ENCODE measurements at regions not wholly inside any gene's neighbourhood (a gene's known extent, or its start where the extent isn't known, plus 50 kb on each side); places are given as distances from the start of the nearest gene placed in this dataset.
A peak's percentile ranks its signal among the peaks of the same experiment; 100 is the strongest.

- Histone ChIP-seq H3K4me3 (no peak overlapping the region), H3K27ac (no peak overlapping the region)
- no peak for DNase-seq (ENCODE audit: low spot score)
- no peak for TF ChIP-seq CTCF (IDR thresholded peaks at IDR 0.05)
These were observed 190.3 kb upstream of the CDKN3 start for GRCh38 chr14:54206516-54206915.

DNA sequence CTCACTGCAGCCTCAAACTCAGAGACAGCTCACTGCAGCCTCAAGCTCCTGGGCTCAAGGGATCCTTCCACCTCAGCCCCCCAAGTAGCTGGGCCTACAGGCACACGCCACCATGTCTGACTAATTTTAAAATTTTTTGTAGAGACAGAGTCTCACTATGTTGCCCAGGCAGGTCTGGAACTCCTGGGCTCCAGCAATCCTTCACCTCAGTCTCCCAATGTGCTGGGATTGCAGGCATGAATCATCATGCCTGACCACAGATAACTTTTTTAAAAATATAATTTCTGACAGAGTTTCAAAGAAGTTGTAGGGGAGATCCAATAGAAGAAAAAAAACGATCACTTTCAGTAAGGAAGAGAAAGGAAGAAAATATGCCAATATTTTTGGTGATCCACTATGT, 189.7 kb upstream of the CDKN3 start:
- H3K27ac ChIP-seq = no peak overlapping the region
- no peak for DNase-seq (ENCODE audit: low spot score)
- TF ChIP-seq CTCF (IDR thresholded peaks at IDR 0.05) = no peak

DNA sequence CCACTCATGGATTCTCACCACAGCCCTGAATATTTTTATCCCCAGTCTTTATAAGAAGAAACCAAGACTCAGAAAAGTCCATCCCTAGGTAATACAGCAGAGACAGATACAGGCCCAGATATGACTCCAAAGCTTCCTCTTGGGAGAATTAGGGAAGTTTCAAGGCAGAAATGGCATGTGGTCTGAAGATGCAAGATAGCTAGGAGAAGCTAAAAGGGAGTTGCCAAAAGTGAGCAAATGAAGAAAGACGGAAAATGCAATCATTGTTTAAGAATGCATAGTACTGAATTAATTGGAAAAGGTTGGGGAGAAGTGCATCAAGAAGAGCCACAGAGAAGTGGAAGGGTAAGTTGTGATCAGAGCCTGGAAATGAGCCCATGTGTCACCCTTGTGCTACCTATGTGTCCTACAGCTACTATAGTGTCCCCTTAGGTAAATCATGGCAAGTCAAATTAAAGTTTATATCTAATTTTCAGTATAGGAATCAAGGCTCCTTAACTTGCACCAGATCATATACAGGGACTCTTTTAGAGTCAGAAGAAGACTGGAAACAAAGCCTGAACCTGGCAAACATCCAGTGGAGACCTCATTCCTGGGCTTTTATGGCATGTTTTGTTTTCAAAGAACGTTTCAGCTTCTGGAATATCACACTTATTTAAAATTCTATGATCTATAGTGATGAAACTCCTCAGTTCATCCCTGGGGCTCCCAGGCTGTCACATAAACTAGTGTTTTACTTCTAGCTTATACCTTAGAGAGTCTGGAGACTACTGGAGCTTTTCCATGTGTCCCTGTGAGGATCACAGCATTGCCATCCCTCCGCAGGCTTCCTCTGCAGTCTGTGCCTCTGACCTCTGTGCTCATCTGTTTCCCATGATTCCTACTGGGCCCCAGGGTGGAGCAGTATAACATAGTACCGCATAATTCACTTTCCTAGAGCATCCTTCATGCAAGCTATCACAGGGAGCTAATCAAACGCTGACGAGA, 189.0 kb upstream of the CDKN3 start:
- Histone ChIP-seq H3K4me3 (no peak overlapping the region), H3K27ac (no peak overlapping the region)
- no peak for DNase-seq (ENCODE audit: low spot score)
- TF ChIP-seq CTCF (IDR thresholded peaks at IDR 0.05) = no peak

More for the DNA sequence above, 189.7 kb upstream of the CDKN3 start:
- H3K4me3 ChIP-seq = no peak overlapping the region

GRCh38 chr14:54208751-54209150, 188.1 kb upstream of the CDKN3 start:
- DNase-seq (ENCODE audit: low spot score) = no peak

GRCh38 chr14:54209511-54210250, 187.1 kb upstream of the CDKN3 start:
- TF ChIP-seq CTCF (IDR thresholded peaks at IDR 0.05) = no peak
- Histone ChIP-seq H3K4me3 (no peak overlapping the region), H3K27ac (no peak overlapping the region)
- DNase-seq (ENCODE audit: low spot score) = no peak

More at GRCh38 chr14:54208751-54209150, 188.1 kb upstream of the CDKN3 start:
- H3K27ac ChIP-seq = no peak overlapping the region
- no peak for TF ChIP-seq CTCF (IDR thresholded peaks at IDR 0.05)
- H3K4me3 ChIP-seq = no peak overlapping the region

DNA sequence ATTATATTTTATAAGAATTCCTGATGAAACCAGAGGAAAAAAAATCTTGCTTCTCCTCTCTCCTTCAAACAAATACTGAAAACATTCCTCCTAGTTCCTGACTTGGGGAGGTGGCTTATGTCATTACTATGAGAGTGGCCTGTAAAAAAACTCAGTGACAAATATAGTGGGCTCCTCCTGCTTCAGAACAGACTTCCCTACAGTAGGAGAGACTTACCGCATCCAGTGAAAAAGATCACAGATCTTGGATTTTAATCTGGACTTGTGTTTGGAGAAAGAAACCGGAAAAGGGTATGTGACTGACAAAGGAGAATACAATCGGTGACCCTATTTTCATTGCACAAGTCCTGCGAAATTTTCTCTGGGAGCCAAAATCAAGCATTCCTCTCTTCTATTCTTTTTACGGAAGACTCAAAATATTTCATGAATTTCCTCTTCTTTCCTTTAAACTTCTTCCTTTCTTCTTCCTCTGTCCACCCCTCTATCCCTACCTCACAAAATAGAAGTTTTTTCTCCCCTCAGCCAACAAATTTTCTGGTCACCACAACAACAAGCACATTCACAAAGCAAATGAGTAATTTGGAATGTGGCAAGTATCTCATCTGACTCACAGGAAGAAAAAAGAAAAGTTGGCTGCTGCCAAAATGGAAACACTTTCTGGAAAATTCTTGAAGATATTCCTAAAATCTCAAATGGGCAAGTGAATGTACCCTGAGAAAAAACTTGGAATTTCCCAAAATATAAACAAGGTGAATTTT, 185.1 kb upstream of the CDKN3 start:
- TF ChIP-seq CTCF (IDR thresholded peaks at IDR 0.05) = no peak
- Histone ChIP-seq H3K4me3 (no peak overlapping the region), H3K27ac (peak overlapping the region in 1 of 2 donors; percentile 56)
- DNase-seq (ENCODE audit: low spot score) = no peak
